GM12872 (cell line): ENCODE measurements at regions not wholly inside any gene's neighbourhood (a gene's known extent, or its start where the extent isn't known, plus 50 kb on each side); places are given as distances from the start of the nearest gene placed in this dataset.

Experiments used
- TF ChIP-seq, protein P1 (sequence below): IDR thresholded peaks from 3 replicates; pipeline ENCODE4 v1.5.1; 2011; ENCODE audit warnings: low read depth, mild to moderate bottlenecking, low read length, moderate library complexity; ENCODE audit not compliant: insufficient read depth

DNA sequence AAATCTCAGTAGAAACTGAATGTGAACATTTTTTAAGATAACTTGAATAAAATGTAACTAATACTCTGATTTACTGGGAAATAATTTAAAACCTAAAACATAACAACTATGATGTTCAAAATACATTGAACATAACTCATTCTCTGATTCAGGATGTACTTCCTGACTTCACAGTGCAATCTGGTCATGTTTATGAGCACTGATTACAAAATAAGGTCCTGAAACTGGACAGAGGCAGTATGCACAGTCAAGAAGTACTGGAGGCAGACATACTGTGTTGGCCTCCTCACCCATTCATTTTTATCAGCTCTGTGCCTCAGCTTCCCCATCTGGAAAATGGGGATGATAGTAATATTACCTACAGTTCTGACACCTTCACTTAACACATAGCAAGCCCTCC is 651.3 kb downstream of the PTPRC start:
- TF ChIP-seq, protein P1, sequence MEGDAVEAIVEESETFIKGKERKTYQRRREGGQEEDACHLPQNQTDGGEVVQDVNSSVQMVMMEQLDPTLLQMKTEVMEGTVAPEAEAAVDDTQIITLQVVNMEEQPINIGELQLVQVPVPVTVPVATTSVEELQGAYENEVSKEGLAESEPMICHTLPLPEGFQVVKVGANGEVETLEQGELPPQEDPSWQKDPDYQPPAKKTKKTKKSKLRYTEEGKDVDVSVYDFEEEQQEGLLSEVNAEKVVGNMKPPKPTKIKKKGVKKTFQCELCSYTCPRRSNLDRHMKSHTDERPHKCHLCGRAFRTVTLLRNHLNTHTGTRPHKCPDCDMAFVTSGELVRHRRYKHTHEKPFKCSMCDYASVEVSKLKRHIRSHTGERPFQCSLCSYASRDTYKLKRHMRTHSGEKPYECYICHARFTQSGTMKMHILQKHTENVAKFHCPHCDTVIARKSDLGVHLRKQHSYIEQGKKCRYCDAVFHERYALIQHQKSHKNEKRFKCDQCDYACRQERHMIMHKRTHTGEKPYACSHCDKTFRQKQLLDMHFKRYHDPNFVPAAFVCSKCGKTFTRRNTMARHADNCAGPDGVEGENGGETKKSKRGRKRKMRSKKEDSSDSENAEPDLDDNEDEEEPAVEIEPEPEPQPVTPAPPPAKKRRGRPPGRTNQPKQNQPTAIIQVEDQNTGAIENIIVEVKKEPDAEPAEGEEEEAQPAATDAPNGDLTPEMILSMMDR: no peak

DNA sequence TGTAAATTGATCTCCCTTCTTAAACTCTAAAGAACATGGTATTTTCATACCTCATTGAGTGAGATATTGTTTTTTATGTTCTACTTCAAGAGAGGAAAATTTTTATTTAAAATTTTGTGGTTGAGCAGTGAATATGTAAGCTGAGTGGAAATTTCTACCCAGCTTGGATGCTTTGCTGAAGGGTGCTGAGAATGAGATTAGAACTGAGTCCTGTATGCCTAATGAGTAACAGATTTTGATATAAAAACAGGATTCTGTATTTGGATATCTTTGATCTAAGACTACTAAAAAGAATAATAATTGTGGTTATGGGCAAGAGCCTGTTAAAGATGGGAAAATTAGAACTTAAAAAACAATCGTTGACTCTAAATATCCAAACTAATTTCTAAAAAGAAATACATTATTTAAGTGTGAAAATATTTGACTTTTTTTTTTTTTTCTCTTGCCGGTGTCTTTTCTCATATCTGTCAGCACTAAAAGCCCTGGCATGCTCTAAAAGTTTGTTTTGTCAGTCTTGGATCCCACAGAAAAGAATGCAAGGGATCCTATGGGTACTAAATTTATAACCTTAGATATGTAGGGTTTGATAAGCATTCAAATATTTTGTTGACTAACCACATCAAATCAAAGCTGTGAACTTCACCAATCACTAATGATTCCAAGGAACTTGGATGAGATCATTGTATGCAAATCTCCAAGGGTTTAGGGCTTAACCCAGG is 652.3 kb downstream of the PTPRC start:
- TF ChIP-seq, protein P1: no peak

DNA sequence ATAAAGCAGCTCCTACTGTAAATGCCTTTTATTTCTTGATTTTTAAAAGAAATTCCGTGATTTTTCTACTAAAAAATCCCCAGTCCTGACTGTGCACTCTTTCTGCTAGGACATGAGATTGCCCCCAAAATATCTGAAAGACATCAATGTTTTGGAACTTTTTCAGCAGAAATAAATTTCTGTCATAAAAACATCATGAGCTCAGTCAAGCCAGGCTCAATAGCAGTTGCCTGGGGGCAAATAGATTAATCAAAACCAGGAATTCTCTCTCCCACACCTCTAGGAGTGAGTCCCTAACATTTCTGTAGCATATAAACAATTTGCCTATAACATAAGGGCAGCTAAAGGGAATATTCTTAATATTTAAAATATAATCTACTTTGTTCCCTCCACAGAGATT is 654.1 kb downstream of the PTPRC start:
- TF ChIP-seq, protein P1: no peak

DNA sequence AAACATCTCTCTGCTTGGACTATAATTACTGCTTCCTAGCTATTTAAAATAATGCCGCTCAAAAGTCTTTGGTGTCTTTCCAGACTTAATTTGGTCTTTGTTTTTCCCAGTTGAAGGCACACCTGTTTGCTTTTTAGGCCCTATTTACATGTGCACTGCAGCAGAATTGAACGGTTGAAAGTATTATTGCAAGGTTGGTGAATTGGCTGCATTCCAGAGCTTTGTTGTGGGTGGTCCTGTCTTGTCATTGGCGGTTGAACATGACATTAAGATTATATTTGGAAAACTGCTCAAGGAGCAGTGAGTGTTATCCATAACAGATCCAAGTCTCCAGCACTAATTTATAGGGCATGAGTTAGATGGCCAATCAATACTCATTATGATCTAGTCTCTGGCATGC is 656.3 kb downstream of the PTPRC start:
- TF ChIP-seq, protein P1: no peak

DNA sequence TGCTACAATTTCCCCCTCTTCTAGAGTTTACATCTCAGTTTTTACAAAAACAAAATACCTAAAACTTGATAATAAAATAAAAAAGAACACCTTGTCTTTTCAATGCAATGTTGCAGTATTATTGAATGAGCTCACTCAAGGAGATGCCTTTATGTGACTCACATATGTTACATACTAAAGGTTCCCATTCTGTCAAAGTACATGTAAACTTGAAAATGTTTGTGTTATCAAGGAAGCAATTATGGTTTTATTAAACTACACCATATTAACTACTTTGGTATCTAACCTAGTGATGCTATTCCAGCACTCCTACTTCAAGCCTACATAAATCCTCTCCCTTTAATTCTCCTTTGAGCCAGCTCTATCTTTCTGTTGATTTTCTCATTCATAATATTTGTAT is 658.3 kb downstream of the PTPRC start:
- TF ChIP-seq, protein P1: no peak

DNA sequence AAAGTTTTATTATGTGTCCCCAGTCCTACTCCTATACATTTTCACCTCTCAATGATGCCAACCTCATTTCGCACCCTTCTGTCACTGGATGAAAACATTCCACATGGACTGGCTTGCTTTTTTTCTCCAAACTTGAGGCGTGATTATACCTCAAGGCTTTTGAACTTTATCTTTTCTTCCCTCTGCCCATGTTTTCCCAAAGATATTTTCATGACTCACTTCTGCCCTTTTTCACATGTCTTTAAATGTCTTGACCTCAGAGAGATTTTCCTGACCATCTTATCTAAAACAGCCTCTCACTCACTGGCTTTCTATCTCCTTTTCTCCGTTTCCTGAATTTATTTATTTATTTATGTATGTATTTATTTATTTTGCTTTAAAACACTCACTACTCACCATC is 659.0 kb downstream of the PTPRC start:
- TF ChIP-seq, protein P1: no peak

DNA sequence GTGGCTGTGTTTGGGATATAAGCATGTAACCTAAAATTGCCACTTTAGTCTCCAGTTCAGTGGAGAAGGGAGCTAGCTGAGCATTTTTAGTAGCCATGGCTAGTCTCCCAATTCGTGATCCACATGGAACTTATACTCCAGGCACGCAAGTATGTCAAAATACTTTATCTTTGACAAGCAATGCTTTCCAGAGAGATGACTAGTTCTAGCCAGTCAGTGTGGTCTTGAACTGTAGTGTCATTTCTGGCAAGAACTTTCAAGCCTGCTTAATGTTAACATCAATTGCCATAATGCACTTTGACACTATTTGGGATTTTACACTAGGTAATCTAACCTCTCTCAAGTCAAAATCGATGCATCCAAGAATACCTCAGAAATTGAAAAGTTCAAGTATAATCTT is 660.0 kb downstream of the PTPRC start:
- TF ChIP-seq, protein P1: no peak
